Muscle of back (tissue), 3 donors: ENCODE measurements at regions not wholly inside any gene's neighbourhood (a gene's known extent, or its start where the extent isn't known, plus 50 kb on each side); places are given as distances from the start of the nearest gene placed in this dataset.

Experiments used
- DNase-seq, 3 donors: peaks; one replicate each; pipeline versions ENCODE4 v3.0.0 to v3.0.0-alpha.2; 2013

DNA sequence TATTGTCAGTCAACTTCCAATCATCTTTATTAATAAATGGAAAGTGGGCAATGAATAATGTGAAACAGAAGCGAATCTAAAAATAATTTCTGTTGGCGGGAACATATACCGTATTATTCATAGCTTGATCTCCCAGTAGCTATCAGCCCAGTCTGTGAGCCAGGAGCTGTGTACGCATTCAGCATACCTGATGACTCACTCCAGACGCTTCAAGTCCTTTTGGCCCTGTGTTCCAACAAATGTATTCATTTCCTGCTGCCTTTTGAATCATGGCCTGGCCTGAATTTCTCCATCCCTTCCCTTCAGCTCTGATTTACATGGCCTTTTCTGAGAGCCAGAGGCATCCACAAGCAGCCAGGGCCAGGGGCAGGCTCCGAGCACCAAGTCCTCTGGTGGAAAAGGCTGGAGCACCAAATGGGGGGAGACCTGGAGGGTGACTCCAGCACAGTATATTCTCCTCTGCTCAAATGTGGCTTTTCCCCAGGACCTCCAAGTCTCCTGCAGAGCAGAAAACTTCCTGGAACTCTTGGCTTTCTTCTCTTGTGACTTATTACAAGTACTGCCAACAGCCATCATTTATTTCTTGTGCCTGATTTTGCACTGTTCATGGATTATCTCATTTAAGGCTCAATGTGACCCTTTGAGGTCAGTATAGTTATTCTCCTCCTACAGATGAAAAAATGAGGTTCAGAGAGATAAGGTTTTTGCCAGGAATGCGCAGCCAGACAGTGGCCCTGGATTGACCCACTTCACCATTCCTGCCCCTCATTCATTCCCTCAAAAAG lies 108.7 kb downstream of the EN1 start:
- DNase-seq, result peak; percentile 53 to 92 (median 75)

DNA sequence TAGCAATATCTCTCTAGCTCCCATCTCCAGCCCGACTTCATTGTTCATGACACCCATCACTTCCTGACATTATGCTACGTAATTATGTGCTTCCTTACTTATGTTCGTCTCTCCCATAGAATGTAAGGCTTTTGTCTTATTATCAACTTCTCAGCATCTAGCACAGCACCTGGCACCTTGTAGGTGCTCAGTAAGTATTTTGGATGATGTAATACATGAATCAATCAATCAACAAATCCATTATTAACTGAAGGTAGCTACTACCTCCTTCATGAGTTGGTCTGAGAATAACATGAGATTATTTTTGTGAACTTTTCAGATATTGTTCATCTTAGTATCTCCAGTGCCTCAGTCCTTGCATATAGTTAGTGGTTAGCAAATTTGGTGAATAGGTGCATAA lies 109.3 kb downstream of the EN1 start:
- DNase-seq, result no peak

DNA sequence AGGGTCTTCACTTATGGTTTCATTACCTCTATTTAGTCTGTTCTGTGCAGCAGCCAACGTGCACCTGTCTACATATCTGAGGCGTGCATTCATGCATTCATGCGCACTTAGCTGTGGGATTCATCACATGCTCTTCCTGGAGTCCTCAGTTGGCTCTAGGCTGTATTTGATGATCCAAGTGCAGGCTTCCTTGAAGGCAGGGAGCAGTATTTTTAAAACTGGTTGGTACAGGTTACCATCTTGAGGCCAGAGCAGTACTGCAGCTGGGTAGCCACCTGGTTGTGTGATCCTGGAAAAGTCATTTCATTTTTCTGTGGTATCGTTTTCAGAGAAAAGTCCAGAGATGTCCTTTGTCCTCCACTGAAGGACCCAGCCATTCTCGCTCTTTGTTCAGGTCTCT lies 109.8 kb downstream of the EN1 start:
- DNase-seq, result no peak

DNA sequence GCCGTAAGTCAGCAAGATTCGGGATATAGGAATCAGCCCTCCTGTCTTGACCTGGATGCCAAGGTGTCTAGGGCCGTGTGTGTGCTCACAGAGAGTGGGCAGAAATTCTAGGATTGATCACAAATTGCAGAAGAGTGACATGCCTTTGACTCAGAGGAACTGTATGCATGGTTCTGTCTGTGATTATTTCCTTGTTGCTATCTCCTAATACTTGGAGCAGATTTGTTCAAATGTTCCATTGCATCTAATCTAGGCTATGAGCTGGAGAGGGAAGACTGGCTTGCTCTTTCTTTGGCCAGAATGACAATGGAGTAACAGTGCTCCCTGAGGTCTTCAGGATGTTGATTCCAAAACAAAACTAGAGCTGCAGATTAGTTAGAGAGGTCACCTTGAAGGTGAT lies 115.0 kb downstream of the EN1 start:
- DNase-seq, result no peak

DNA sequence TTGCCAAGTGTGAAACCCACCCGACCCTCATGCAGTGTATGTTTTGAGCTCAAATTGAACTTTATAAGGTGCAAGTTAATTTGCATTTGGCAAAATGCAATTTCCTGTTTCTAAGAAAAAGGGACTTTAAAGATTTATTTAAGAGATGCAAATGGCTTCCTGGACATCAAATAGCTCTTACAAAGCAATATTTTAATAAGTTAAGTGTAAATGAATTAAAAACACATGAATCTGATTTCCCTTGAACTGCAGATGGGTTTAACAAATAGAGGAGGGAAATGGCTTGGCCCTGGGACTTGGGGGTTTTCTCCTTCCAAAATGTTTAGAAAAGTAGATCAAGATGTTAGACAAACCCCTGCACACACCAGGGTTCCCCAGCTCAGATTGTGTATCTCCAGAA lies 116.0 kb downstream of the EN1 start:
- no peak for DNase-seq

DNA sequence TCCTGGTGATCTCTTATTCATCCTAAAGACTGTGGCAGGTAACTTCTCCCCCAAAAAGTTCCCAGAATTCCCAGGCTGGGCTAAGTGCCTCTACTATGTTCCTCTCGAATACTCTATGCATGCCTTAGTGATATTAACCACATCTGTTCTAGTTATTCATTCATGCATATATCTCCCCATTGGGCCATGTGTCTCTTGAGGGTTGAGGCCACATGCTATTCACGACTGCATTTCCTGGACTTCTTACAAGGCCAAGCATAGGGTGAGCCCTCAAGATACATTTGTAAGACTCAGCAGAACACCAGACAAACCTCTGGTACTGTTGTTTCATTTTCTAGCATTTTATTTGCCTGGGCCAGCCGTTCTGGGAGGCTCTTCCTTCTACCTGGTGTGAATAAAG lies 117.0 kb downstream of the EN1 start:
- DNase-seq, result no peak

DNA sequence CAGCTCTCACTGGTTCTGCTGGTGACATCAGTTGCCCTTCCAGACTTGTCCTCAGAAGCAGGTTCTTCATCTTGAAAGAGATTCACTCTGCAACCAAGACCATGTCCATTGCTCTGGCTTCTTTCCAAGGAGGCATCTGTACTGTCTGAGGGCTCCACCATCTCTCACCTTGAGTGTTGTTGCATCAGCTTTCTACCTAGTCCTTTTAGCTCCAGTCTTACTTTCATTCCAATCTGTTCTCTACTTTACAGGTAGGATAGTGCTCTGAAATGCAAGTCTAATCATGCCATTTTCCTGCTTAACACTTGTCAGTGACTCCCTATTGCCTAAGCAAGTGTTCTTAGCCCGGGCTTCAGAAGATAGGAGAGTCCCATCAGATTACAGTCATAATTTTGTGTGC lies 117.7 kb downstream of the EN1 start:
- no peak for DNase-seq

DNA sequence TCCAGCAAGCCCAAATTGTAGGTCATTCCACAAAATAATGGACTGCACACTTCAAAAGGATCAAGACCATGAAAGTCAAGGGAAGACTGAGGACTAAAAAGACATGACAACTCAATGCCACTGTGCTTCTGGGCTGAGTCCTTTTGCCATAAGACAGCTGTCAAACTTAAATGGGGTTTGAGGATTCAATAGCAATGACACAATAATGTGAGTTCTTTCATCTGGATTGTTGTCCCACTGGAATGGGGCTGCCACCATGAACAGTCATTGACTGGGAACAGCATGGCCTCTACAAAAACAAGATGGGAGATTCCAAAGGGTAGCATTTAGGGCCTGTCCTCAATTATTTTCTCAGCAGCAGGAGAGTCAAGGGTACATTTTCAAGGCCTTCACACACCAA lies 118.5 kb downstream of the EN1 start:
- DNase-seq, result no peak

DNA sequence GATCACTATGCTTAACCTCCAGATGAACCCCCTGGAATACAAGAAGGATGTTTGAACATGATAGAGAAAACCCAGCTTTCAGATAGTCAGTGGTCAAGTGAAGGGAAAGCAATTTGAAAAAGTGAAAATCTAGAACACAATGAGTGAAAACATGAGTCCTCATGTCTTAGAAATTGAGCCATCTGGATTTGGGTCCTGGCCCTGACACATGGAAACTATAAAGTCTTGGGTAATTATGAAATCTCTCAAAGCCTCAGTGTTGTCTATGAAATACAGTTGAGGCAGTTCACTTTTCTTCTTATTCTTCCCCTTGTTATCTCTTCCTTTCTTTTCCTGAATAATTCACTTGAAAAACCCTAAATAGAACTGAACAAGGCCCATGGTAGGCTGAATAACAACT lies 120.6 kb downstream of the EN1 start:
- DNase-seq, result no peak

DNA sequence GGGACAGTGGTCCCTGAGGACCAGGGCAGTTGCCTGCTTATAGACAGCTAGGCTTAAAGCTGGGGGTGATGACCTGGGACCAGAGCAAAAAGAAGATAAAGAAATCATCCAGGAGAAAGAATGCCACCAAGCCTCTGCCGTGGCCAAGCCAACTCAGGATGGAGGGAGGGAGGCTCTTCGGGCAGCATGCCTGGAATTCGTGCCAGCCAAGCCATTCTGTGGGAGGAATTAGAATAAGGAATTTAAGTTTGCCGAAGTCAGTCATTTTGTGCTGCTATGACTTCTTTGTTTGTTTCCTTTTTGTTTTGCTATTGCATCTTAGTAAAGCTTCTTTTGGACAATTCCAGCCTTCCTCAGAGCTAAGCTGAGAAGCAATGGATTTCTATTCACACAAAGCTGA lies 124.1 kb downstream of the EN1 start:
- DNase-seq, result no peak

DNA sequence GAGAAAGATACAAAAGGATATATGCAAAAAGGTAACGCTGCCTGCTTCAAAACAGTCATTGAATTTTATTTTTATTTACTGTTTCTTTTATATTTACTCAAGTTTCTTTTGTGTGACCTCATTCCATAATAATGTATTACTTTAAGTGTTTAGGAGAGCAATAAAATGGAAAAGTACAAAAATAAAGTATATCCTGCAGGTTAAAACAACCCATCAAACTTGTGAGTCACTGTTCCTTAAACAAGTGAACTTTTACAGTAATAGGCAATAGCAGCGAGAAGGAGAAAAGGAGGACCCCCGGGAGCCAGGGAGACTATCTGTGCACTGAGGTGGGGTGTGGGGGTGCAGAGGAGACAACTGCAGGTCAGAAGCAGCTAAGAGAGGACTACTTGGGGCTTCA lies 124.5 kb downstream of the EN1 start:
- no peak for DNase-seq

DNA sequence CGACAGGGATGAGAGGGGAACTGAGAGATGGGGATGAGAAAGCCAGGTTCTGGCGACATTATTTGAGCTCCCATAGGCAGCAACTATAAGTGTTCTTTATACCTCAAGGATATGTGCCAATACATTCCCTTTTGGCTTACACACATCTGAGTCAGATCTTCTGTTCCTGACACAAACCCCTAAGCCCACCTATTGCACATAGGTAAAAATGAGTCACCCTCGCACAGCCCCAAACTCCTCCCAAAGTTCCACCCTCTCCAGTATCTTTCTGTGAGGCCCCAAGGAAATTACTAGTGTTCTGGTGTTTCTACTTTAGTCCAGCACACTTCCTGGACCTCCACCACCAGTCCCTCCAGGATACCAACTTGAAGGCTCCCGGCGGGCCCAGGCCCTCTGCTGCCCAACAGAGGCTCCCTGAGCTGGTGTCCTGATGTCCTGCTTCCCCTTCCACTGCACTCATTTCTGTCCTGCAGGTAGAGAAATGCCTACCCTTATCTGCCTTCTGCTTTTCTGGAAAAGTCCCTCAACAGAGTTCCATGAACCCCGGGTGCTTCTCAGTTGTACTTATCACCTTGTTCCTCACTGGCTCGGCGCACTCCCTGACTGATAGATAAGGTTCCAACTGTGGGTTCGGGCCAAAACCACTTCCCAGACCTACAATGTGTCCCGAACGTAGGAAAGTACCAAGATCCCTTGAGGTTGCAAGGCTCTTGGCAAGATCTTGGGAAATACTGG lies 125.5 kb downstream of the EN1 start:
- DNase-seq, result no peak

DNA sequence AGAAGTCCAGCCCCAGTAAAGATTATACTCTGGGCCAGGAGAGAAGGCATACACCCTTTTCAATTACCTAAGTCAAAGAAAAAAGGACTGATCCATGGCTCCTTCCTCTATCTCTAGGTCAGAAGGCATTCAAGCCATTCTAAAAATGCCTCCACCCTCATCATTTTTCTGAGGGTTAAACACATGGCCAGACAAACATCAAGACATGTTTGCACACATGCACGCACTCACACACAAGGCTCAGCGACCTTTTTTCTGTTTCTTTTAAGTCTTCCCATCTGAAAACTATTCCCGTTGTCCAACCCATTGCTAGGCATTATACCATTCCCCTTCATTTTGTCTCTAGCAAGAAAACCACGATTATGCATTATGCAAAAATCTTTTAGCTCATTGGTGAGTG lies 126.6 kb downstream of the EN1 start:
- DNase-seq, result no peak

DNA sequence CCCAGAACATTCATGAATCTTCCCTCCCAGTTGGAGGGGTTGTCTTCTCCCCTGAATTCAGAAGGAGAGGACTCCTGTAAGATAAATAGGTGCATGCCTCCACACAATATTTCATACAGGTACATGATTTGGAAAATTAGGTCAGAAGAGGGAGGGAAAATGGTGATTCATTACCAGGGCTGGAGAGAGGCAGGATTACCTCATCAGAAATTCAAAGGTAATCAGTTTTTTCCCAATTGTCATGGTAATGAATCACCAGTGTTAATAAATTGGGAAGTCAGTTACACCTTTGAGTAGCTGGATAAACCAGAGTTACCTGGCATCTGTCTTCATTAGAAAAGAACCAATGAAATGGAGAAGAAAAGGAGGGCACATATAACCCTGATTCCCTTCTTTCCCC lies 128.5 kb downstream of the EN1 start:
- DNase-seq, result no peak

DNA sequence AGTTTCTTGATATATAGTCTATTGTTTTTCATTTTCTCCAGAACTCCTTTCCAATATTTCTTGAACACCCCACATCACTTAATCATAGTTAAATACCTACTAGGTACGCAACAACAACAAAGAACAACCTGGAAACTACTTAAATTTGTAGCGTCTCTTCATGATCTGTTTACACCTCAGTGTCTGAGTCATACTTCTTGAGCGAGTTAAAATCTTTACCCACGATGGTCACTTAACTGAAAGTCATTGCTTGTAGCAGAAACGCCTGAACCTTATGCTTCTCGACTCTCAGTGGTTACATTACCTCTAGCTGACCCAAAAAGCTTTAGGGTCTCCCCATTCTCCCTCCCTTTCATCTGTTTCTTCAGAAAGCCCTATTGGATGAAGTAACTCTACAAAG lies 131.3 kb downstream of the EN1 start:
- DNase-seq, result no peak

DNA sequence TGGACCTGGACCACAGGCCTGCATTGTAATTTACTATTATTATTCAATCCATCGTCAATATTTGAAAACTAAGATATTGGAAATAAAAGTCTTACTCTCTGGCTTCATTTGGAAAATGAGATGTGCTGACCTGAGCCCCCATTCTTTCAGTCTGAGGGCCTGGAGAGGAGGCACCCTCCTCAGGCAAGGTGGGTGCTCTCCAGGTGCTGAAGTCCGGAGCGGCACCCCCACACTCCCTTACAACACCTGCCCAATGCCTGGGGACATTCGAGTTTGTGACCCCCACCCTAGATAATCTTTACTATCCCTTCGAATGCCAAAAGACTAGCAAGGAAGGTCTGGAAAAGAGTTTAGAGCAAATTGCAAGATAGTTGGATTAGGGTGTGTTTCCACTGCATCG lies 133.3 kb downstream of the EN1 start:
- no peak for DNase-seq

DNA sequence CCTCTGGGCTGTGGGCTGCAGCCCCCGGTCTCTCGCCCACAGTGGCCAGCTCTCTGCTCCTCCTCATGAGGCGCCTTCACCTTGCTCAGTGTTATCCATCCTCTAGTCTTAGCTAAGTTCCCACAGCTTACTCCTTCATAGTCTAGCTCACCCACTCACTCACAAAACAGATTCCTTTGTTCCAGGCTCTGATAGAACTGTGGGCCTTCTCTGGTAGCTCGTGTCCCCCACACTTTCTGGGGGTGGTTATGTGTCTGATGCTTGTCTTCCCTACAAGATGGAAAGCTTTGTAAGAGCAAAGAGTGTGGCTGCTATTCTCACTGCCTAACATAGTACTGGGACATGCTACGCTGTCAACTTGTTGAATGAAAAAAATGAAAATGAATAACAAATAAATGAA lies 135.8 kb downstream of the EN1 start:
- DNase-seq, result no peak

DNA sequence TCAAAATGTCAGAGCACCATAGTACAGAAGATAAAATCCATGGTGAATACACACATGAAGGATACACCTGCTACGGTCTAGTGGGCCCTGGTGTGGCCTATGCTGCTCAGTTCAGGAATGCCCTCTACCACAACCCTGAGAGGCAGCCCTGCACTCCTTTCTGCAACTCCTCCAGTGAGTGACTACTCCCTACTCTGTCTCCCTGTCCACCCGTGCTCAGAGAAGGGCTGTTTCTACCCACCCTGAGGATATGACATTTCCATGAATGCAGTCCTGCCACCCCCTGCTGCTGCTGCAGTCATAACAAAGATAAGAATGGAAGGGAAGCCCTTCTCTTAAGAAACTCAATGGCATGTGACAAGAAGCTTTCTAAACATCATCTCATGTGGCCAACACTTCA lies 137.0 kb downstream of the EN1 start:
- DNase-seq, result no peak

DNA sequence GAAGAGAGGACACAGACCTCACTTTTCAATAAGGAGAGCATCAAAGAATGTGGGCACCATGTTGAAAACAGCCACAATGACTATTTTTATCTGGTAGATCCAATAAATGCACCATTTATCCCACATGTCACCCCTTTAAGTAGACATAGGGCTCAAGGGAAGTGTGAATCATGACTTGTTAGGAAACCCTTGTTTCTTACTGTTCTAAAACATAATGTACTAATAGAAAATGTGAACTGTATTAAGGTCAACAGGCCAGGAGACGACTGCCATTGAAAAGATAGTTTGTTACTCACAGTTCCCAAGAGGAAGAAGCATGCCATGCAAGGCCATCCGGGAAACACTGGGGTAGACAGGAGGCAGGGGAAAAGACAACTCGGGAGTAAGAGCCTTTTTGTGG lies 137.7 kb downstream of the EN1 start:
- no peak for DNase-seq

DNA sequence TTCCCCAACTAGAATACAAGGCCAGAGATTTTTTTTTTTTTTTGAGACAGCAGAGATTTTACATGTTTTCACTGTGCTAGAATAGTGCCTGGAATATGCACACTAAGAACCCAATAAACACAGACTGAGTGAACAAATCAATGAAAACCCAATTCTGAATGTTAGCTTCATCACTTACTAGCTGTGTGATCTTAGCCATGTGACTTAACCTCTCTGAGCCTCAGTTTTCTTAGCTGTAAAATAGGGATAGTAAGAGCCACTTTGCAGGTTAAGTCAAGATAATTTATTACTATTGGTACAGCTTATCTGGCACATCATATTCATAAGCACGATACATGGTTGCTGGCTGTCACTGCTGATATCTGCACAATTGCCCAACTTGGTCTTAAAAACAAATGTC lies 140.6 kb downstream of the EN1 start:
- DNase-seq, result no peak

DNA sequence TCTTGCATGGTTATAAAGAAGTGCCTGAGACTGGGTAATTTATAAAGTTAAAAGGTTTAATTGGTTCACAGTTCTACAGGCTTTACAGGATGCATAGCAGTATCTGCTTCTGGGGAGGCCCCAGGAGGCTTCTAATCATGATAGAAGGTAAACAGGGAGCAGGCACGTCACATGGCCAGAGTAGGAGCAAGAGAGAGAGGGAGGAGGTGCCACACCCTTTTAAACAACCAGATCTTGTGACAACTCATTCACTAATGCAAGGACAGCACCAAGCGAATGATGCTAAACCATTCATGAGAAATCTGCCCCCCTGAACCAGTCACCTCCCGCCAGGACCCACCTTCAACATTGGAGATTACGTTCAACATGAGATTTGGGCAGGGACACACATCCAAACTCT lies 141.1 kb downstream of the EN1 start:
- no peak for DNase-seq

DNA sequence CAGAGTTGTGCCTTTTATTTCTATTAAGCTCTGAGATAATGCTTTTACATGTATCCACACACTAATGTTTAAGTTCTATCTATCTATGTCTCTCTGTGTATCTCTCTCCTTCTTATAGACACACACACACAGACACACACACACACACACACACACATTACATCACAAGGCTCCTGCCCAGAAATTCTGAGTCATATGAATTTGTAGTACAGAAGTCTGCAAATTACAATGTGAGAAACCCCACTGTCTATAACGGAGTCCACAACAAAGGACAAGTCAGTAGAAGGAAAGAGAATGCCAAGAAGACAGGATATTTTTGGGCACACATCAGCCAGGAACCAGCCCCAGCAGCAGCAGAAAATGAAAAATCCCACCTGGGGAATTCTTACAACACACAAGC lies 142.4 kb downstream of the EN1 start:
- DNase-seq, result peak in 2 of 3 donors; percentile 13 to 66

DNA sequence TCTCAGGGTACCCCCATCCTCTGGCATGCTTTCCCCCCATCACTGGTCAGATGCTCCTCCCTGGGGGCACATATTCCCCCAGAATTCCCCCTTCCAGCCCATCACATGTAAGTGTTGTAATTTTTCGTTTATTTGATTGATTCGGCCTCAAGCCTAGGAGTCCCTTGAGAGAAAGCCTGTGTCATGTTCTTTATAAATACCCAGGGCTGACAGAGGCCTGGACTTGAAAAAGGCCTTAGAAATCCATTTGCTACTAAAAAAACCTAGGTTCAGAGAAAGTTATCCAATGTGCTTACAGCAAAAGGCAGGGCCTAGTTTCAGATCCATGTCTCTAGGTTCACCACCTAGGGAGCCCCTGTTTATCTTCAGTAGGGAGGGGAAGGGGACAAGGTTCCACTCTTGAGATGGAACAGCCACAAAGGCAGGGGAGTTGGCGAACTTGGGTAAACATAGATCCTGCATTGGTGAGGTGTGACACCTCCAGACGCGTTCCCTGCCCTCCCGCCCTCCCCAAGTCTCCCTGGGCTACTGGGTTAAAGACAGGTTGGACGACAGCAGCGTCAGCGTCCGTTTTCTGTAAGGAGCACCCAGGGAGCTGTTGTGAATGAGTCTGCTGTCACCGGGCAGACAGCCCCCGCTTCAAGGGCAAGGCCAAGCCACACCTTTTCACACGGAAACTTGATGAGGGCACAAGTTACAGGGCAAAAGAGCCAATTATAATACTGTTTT lies 147.8 kb downstream of the EN1 start:
- no peak for DNase-seq
